GM19463 (cell line): ENCODE measurements at regions not wholly inside any gene's neighbourhood (a gene's known extent, or its start where the extent isn't known, plus 50 kb on each side); places are given as distances from the start of the nearest gene placed in this dataset.

Experiments
- ATAC-seq: cut with Tn5 transposase; IDR thresholded peaks from one replicate; pipeline ENCODE4 v1.9.1; 2021; ENCODE audit warnings: mild to moderate bottlenecking, moderate library complexity; ENCODE audit not compliant: unreplicated experiment

DNA sequence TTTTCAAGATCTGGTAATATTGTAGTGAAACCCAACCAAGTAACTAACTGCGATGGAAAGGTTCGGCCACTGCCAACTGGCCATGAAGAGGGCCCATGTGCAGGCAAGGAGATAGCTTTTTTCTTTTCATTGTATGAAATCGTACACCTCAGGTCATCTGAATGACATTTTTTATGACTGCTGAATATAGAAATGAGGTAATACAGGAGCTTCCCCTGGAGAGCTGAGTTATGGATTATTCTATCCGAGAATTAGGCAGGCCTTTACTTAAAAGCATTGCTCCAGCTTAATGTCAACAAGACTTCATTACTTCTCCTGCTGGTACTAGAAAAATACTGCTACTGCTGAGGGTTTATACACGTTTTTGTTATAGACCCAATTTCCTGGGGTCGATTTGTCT, 1215.6 kb downstream of the EFNB2 start:
- ATAC-seq = no peak

DNA sequence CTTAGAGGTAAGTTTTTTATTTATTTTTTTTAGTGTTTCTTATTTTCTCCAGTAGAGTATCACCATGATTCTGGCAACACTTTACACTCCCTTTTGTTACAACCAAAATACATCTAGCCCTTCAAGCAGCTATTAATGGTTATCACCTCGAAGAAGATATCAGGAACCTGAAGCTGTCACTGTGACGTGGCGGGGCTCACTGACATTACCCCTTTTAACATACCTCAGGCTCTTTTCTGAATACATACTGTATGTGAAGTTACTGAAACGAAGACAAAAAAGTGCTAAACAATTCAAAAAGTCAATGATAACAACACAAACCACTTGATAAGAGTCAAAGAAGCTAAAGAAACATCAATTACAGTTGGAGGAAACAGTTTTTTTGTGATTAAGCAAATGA, 1218.7 kb downstream of the EFNB2 start:
- ATAC-seq = no peak

DNA sequence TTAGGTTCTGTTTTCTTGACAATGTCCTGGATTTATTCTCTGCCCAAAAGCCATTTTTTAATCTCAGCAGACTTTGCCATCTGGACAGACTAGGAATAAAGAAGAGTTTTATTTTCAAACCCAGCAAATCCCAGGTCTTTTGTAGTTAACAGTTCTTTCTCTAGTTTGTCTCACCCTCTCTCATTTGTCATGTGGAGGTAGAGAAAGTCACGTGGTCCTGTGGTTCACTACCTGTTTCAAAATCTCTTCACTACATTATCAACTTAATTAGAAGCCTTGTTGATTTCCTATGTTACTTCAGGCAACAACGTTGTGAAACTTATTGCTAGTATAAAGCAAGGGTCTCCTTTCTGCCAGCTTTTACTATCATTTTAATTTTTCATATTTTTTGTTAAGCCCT, 1222.6 kb downstream of the EFNB2 start:
- no peak for ATAC-seq

DNA sequence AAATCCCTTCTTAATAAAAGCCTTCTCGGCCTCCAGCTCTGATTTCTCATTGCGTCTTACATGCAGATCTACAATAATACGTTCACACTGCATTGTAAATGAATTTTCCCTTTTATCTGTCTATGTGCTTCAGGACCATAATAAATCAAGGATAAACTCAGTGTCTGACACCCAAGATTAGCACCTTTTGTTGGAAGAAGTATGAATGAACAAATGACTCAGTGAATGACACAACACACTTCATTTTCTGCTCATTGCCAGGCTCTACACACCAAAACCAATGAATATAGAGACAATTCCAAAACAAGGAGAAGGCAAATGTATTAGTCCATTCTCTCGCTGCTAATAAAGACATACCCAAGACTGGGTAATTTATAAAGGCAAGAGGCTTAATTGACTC, 1224.4 kb downstream of the EFNB2 start:
- no peak for ATAC-seq

DNA sequence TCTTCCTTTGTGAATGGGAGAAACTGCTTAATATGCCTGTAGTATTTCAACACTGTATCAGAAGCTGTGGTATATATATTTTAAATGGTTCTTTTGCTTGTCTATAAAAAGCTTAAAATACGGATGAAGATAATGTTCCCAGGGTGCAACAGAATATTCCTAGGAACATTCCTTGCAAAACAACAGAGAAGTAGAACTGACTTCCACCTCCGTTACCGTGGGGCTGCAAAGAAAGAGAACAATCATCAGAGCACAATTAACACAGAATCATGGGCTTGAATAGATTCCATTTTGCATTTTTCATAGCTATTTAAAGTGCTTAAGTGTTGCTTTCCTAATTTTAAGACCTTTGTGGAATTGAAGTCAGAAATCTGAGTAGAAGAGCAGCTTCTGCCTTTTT, 1227.7 kb downstream of the EFNB2 start:
- ATAC-seq = no peak

DNA sequence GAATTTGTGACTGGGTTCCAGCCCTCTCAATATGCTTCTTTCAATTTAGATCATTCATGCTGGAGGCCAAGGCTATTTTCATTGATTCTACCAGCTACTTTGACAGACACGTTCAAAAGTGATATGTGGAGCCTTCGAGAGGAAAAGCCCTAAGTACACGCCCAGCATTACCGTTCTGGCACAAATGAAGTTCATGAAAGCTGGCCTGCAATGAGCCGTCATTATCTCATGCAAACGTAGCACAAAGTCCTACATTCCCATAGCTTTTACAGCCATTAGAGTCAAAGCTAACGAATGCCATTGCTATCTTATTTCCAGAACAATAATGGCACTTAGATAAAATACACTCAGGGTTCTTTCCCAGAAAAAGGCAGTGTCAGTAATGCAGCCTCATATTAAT, 1237.6 kb downstream of the EFNB2 start:
- ATAC-seq = no peak

DNA sequence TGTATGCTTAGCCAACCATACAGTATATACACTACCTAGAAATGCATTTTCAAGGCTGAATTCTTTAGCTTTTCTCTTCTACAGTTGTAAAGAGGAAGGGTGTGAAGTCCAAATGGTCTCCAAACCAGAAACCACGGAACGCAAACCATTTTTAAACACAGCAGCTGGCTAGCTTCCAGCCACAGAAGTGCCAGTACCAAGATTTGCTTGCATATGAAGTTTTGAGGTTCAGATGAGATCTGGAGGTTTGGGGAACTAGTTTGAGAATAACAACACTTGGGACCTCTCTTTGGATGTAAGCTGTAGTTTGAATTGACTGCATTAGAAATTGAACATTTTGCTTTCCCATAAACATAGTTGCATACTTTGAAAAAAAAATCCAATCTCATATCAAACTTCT, 1243.5 kb downstream of the EFNB2 start:
- ATAC-seq = no peak

DNA sequence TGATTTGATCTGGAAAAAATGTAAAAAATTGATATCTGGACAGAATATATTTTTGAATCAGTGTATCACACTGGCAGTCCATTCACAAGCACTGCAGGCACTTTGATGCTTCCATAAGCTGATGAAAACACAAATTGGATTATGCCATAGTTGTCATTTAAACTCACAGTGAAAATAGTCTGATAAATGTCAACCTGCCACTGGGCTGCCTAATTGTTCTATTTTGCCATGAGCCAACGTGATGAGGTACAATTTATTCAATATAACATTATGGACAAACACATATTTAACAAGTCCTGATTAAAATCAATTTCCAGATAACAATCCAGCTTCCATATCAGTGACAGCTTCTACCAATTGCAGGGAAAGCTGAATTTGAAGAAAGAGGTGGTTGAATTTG, 1244.9 kb downstream of the EFNB2 start:
- no peak for ATAC-seq

DNA sequence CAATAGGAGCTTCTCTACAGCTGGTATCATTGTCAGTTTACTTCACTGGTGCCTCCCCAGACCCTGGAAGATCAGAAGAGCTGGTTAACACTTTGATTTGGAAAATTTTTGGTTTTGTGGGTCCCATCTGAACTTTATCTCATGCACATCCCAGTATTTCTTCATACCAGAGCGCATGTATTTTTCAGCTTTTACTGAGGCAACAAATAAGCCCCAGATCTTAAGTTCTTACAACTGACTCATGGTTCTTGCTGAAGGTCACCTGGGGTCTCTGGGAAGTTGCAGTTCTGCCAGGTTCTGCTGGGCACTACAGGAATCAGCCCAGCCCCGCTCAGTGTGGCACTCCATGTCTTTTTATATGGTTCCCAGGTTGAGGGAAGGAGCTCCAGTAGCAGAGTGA, 1249.9 kb downstream of the EFNB2 start:
- ATAC-seq = no peak

DNA sequence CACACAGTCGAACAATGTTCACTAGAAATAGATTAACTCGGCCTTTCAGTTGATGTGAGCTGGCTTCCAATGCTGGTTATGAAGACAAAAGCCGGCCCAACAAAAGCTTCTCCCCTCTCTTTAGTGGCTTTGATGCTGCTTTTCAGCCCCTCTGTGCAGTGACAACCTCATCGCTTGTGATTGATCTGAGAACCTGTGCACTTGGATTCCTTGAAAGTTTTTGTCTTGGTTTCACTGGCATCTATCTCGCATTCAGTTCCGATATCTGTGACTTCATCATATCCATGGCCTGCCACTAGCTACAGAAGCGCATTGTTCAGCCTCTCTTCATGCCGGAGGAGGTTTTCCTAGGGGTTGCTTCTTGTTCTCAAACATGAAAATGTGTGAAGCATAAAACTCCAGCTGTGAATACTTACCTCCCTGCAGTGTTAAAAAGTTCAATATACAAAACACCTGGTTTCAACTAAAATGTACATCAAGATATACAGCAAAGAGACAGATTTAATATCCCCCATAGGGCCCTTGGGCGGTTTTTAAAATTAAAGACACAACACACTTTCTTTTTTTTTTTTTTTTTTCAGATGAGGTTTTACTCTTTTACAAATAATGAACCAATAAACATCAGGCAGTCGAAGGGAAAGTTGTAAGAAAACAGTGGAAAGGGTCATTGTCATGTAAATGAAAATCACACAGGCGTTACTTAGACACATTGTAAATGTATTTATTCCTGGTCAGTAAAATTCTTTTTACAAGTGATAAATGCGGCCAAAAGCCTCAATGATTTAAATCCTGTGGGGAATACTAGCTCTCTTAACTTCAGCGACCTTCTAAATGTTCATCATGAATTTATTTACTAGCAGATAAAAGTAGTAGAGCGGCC, 1252.8 kb downstream of the EFNB2 start:
- no peak for ATAC-seq

DNA sequence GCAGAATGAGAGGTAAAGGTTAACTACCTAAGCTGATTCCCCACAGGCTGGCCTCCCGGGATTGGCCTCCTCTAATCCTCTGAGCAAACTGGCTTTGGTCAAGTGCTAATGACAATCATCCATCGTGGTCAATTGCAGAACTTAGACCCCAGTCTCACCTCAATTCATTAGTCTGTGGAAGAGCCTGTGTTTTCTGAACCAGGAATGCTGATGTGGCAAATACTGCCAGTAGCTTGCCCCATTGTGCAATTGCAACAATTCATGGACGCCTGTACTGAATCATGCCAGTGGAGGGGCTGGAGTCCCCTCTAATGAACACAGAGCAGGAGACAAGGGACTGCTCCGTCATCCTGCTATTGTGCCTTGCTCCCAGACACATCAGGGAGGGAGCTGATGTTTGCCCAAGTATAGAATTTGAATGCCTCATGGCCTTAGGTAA, 1256.5 kb downstream of the EFNB2 start:
- ATAC-seq = no peak

DNA sequence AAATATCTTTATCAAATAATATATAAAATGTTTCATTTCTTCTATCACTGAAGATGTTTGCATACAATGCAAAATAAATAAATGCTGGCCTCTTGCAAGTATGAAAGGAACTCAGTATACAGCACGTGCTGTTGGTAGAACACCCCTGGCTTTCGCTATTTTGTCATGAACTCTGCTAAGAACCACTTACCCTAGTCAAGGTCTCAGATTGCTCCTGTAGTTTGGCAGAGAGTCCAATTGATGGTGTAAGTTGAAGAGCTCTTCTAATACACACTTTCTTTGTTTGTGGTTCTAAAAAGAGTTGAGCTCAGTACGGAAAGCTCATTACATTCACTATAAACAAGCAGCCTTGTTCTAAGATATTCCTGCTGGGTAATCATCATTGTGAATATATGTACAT, 1258.9 kb downstream of the EFNB2 start:
- no peak for ATAC-seq

DNA sequence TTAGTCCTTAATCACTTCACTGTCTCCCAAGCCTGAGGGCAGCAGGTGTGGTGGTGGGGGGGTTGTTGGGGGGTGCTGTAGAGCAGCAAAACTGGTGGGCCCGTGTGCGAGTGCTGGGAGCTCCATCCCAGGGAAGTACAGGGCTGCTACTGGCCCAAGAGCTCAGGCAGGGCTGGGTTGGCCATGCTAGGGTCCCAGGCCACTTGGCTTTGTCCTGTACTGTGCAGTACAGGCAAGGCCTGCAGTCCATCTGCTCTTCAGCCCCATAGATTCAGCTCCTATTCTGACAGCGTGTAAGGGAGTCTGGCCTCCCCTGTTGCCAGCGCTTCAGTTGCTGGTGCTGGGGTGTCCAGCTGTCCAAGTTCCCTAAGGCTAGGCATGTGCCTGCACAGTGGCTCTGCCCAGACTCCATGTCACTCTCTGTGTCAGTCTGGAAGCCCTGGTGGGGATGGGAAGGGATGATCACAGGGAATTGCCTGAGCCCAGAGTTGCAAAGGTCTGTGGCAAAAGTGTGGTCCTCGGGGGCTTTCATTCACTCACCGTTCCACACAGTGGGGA, 1261.7 kb downstream of the EFNB2 start:
- ATAC-seq = no peak

DNA sequence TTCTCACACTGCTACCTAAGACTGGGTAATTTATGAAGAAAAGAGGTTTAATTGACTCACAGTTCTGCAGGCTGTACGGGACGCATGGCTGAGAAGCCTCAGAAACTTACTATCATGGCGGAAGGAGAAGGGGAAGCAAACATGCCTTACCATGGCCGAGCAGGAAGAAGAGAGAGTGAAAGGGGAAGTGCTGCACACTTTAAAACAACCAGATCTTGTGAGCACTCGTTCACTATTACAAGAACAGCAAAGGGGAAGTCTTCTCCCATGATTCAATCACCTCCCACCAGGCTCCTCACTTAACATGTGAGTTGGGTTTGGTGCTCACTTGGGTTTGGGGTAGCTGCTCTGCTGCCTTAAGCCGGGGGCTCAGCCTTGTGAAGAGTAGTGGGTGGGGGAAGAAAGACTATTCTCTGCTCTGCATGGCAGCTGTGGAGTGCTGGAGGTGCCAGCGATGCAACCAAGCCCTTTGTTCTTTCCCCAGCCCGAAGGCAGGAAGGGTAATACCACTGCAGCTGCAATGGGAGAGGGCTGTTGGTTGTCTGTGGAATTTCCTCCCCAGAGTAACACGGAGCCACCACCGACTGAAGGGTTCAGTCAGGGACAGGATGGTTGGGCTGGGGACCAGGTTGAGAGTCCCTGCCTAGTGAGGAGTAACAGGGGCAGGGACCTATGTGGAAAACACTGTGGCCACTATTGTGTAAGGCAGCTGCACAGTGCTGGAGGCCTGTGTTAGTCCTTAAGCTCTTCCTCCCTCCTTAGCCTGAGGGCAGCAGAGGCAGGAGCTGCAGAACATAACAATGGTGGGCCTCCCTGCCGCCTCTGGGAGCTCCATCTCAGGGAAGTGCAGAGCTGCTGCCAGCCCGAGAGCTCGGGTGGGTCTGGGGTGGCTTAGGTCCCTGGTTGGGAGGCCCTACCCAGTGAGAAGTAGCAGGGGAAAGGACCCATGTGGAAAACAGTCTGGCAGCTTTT, 1262.5 kb downstream of the EFNB2 start:
- ATAC-seq = no peak

DNA sequence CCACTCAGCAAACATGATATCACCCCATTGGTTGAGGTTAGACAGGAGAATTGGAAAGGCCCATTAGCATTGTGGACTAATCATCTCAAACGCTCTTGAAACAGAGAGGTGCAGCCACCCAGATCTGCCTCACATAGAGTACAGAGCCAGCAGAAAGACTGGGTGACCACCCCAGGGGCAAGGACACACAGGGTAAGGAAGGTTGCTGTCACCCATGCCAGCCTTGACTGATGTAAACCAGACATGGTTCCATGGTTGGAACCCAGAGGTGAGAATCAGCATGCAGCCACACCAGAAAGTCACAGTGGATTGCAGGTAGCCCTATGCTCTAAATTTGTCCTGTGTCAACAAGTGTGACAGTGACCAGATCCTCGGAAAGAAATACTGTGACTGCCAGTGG, 1268.8 kb downstream of the EFNB2 start:
- ATAC-seq = no peak

DNA sequence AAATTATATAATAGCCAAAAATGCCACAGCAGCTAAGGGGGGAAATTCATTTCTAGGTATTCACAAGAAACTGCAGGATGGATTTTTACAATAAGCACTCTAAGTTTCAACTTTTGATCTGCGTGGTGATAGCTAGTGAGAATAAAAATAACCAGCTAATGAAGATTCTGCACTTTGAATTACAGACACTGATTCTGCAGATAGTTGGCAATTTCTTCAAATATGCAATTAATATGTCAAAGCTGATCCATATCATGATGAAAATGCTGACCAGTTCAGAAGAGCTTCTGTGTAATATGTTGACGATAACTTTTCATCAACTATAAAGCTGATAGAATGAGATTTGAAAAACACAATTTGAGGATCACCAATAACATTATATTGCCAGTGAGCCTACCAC, 1272.9 kb downstream of the EFNB2 start:
- no peak for ATAC-seq

DNA sequence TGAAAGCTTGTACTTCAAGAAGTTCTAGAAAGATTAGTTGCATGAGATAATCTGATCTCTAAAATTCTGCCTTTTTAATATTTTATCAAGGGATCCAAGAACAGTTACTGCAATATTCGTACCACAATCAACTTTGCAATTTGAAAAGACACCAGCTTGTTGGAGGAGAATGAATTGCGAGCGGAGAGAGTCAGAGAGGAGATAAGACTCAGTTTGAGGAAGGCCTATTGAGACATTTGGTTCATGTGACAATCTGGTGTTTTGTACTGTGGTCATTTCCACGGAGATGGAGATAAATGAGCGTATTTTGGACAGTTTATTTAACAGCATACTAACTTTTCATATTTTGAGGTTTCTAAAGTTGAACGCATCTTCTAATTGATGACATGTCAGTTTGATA, 1276.0 kb downstream of the EFNB2 start:
- ATAC-seq = no peak

DNA sequence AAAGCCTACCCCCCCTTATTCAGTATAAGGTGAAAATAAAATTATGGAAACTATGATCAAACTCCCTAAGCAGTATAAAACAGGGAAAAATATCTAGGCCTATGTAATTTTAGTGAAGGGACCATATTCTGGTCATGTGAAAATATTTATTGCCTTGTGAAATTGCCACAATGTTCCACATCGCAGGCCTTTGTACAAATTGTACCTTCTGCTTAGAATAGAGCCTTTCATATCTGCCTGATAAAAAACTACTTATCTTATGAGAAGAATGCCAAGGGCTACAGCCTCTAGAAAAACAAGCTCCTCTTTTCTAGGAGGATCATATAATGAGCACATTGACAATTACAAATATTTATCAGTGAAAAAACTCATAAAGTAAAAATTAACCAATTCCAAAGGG, 1280.0 kb downstream of the EFNB2 start:
- no peak for ATAC-seq

DNA sequence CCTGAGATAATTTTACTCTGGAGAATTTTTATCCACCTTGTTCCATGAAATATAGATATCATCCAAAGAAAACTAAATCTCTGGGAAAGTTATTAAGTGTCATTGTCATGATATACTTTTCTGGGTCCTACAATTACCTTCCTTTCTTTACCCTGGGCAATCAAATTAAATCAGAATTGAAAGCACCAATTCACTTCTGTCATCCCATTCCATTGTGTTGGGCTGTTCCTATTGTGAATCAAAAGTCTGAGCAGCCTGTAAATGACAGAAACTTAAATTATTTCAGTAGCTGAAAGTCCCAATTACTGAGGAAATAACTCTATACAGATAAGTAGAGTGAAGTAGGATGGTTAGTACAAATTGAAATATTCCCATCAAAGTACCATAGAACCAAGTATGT, 1284.2 kb downstream of the EFNB2 start:
- ATAC-seq = no peak

DNA sequence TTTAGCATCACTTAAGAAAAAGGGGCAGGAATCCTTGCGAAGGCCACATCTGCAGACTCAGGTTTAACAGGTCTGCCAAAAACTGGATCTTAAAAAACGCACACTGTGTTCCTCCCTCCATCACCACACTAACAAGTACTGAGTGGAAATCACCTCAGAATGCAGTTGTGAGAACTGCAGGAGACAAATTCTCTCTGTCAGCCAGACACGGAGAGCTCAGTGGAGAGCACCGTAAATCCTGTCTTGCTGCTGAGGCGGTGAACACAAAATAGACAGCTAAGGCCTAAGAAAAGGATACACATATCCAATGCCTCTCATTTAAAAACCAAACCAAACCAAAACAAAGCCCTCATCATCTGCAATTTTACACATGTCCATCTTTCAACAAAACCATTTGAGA, 1287.6 kb downstream of the EFNB2 start:
- ATAC-seq = no peak

DNA sequence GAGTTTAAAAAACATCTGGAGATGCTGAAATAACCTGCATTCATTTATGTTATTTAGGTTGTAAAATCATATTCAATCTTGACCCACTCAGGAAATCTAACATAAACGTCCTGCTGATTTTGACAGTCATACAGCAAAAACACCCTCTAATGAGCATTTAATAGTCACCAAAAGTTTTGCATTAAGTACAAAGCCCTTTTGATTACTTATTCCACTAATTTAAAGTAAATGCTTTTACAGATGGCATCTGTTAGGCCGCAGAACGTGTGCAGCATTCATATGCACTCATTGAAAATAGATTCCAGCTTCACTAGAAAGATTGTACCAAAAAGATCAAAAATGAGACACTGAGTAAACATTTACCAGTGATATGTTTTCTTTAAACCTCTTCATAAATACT, 1295.1 kb downstream of the EFNB2 start:
- ATAC-seq = no peak

DNA sequence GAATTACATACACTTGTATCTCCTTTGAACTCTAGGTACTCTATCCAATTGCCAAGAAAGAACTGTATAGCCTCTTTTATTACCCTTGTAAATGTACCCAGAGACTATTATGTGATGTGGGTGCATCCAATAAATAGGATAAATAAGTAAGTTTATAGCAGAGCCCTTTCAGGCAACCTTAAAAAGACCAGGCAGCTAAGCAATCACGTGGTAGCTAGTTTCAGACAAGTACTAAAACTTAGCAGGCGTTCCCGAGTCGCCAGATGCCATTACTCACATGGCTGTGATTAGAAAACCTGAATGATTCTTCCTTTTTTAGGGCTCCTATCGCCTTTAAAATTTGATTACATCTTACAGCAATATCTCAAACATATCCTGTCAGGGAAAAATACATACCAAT, 1303.0 kb downstream of the EFNB2 start:
- no peak for ATAC-seq
